Heart right ventricle (tissue), 16 donors: ENCODE measurements at regions not wholly inside any gene's neighbourhood (a gene's known extent, or its start where the extent isn't known, plus 50 kb on each side); places are given as distances from the start of the nearest gene placed in this dataset.
A peak's percentile ranks its signal among the peaks of the same experiment; 100 is the strongest.

ENCODE experiments used
- ATAC-seq, 8 donors: fragments of 200-7000 bp; cut with Tn5 transposase; one replicate each; pipeline ENCODE4 v1.9.1; 2020; ENCODE audit warnings: mild to moderate bottlenecking in 8 of 8, moderate library complexity in 8 of 8, moderate number of reproducible peaks in 1 of 8
- DNase-seq, 2 donors: peaks; one replicate each; pipeline ENCODE4 v3.0.0-alpha.2; 2020
- H3K27ac ChIP-seq, 10 donors: fragments of 200-600 bp; sonication (generic) in 2 of 10; one replicate each; pipeline versions ENCODE4 v1.5.0 to v1.8.0; 2020 to 2022; ENCODE audit warnings: mild to moderate bottlenecking in 3 of 10
- H3K27me3 ChIP-seq, 7 donors: fragments of 200-600 bp; one replicate each; pipeline ENCODE4 v1.8.0; 2021 to 2022; ENCODE audit warnings: mild to moderate bottlenecking in 2 of 7
- H3K36me3 ChIP-seq, 9 donors: fragments of 200-600 bp; sonication (generic) in 1 of 9; one replicate each; pipeline versions ENCODE4 v1.5.0 to v1.8.0; 2020 to 2022; ENCODE audit warnings: mild to moderate bottlenecking in 2 of 9
- H3K4me1 ChIP-seq, 9 donors: fragments of 200-600 bp; sonication (generic) in 1 of 9; one replicate each; pipeline versions ENCODE4 v1.5.0 to v1.8.0; 2020 to 2022; ENCODE audit warnings: mild to moderate bottlenecking in 4 of 9
- H3K4me3 ChIP-seq, 10 donors: fragments of 200-600 bp; sonication (generic) in 2 of 10; one replicate each; pipeline versions ENCODE4 v1.5.0 to v1.8.0; 2020 to 2022; ENCODE audit warnings: mild to moderate bottlenecking in 7 of 10, moderate library complexity in 2 of 10
- H3K9me3 ChIP-seq, 11 donors: fragments of 200-600 bp in 10 of 11; sonication (generic) in 2 of 11; one replicate each; pipeline versions ENCODE4 v1.5.0 to v1.8.0; 2013 to 2022; ENCODE audit warnings: mild to moderate bottlenecking in 2 of 11, control low read depth in 1 of 11, moderate library complexity in 1 of 11
- WGBS, 2 donors: extraction: QIAGEN DNeasy Blood & Tissue Kit; methylation state at CpG; one replicate each; pipeline ENCODE4 v1.1.7; 2013; ENCODE audit warnings: inconsistent platforms in 1 of 2; 5-methylcytosine and 5-hydroxymethylcytosine counted together
- intact Hi-C, 10 donors: fragments of 100-400 bp; cut with DNase I; formaldehyde crosslinking; loops; one replicate each; pipeline versions ENCODE4 v1.11.1 to v1.14.2; 2022
- TF ChIP-seq, protein P1 (sequence below), 9 donors: fragments of 200-600 bp; sonication (generic) in 2 of 9; IDR thresholded peaks; one replicate each; pipeline versions ENCODE4 v1.5.0 to v1.8.0; 2021 to 2022; ENCODE audit warnings: antibody characterized with exemption in 9 of 9, mild to moderate bottlenecking in 5 of 9, moderate library complexity in 1 of 9
- donor health status: Arrhythmogenic right ventricular cardiomyopathy.
- donor health status: ischemic (EF 13 %, LVEDD 7.1; RV severe dilation, severe dysfunction).
- donor health status: healthy with polysubstance abuse.
- donor health status: DM: no; HTN: yes; CAD: no.
- donor health status: DM: no; HTN: no; CAD: no.
- donor health status: ischemic (EF 25% LVEDD 6.9; RV normal size, moderate dysfunction).
- donor health status: ischemic (EF 25% LVEDD 5.7; RV mildly dilated, moderate dysfunction).
- donor health status: healthy.
- donor health status: DM: yes; HTN: yes; CAD: no.
- donor health status: Ischemic cardiomyopathy.
- donor health status: ischemic (EF 35%, LVEDD 5.7; RV mildly dilated, moderate dysfunction).
- donor health status: nonischemic (EF 11% LVEDD 7.7; RV severe dilation, severe dysfunction).
- donor health status: DM: yes; HTN: yes; CAD: no.
- donor health status: PGD.
- donor health status: ischemic (EF 29% LVEDD 5.4; RV normal size, mild dysfunction).
- donor health status: nonischemic (EF 23%, LVEDD 6.1; RV moderate dilation, normal function).

- peaks cover 0 to 5% (median 0%) of the 10 kb centered on the region in 7 donors for H3K27me3 ChIP-seq
- H3K4me3 ChIP-seq, result no peak overlapping the region
- H3K9me3 ChIP-seq, result no peaks in the 10 kb centered on the region
- H3K36me3 ChIP-seq, result no peaks in the 10 kb centered on the region
- 51 to 59% methylated on average over 2 of the region's 2 CpGs for WGBS, 2 donors
- intact Hi-C loops, result no loop called here
- no peak overlapping the region for H3K27ac ChIP-seq
- peaks cover 0 to 10% (median 0%) of the 10 kb centered on the region in 9 donors for H3K4me1 ChIP-seq
- ATAC-seq (no peak), DNase-seq (no peak)
- TF ChIP-seq, protein P1, sequence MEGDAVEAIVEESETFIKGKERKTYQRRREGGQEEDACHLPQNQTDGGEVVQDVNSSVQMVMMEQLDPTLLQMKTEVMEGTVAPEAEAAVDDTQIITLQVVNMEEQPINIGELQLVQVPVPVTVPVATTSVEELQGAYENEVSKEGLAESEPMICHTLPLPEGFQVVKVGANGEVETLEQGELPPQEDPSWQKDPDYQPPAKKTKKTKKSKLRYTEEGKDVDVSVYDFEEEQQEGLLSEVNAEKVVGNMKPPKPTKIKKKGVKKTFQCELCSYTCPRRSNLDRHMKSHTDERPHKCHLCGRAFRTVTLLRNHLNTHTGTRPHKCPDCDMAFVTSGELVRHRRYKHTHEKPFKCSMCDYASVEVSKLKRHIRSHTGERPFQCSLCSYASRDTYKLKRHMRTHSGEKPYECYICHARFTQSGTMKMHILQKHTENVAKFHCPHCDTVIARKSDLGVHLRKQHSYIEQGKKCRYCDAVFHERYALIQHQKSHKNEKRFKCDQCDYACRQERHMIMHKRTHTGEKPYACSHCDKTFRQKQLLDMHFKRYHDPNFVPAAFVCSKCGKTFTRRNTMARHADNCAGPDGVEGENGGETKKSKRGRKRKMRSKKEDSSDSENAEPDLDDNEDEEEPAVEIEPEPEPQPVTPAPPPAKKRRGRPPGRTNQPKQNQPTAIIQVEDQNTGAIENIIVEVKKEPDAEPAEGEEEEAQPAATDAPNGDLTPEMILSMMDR (IDR thresholded peaks at IDR 0.05), result no peak
Measured at GRCh38 chr10:29055101-29055500, 233.8 kb upstream of the LYZL1 start.

GRCh38 chr10:29056729-29057128 is 232.1 kb upstream of the LYZL1 start:
- Histone ChIP-seq H3K27me3 (peaks cover 0 to 5% (median 0%) of the 10 kb centered on the region in 7 donors), H3K4me3 (no peak overlapping the region), H3K4me1 (peaks cover 0 to 10% (median 0%) of the 10 kb centered on the region in 9 donors), H3K36me3 (no peaks in the 10 kb centered on the region), H3K27ac (no peak overlapping the region), H3K9me3 (no peaks in the 10 kb centered on the region)
- DNase-seq, result no peak
- 41% methylated on average over 2 of the region's 2 CpGs for WGBS, 2 donors
- TF ChIP-seq, protein P1 (IDR thresholded peaks at IDR 0.05), result no peak
- intact Hi-C loops, result no loop called here
- ATAC-seq, result peak in 1 of 8 donors; percentile 48

GRCh38 chr10:29057822-29058331 is 231.0 kb upstream of the LYZL1 start:
- no peaks in the 10 kb centered on the region for H3K36me3 ChIP-seq
- H3K4me1 ChIP-seq, result peaks cover 0 to 10% (median 0%) of the 10 kb centered on the region in 9 donors
- ATAC-seq, result peak; percentile 55 to 97 (median 90)
- 10 to 20% methylated on average over 4 of the region's 4 CpGs for WGBS, 2 donors
- peaks cover 0 to 5% (median 0%) of the 10 kb centered on the region in 7 donors for H3K27me3 ChIP-seq
- no peaks in the 10 kb centered on the region for H3K9me3 ChIP-seq
- peak in 1 of 2 donors; percentile 68 for DNase-seq
- TF ChIP-seq, protein P1 (IDR thresholded peaks at IDR 0.05), result no peak
- intact Hi-C loops, result no loop called here
- peak overlapping the region in 5 of 10 donors; percentile 6 to 47 (median 28) for H3K27ac ChIP-seq
- no peak overlapping the region for H3K4me3 ChIP-seq

GRCh38 chr10:29063806-29064644 is 224.8 kb upstream of the LYZL1 start:
- TF ChIP-seq, protein P1 (IDR thresholded peaks at IDR 0.05), result no peak
- ATAC-seq (no peak), DNase-seq (no peak)
- Histone ChIP-seq H3K9me3 (no peaks in the 10 kb centered on the region), H3K4me3 (no peak overlapping the region), H3K27me3 (peaks cover 0 to 3% (median 0%) of the 10 kb centered on the region in 7 donors), H3K36me3 (no peaks in the 10 kb centered on the region), H3K4me1 (peaks cover 0 to 4% (median 0%) of the 10 kb centered on the region in 9 donors), H3K27ac (no peak overlapping the region)
- intact Hi-C loops, result no loop called here
- WGBS, 2 donors, result 69 to 72% methylated on average over 5 of the region's 5 CpGs
